HG03571 (cell line): ENCODE measurements at regions not wholly inside any gene's neighbourhood (a gene's known extent, or its start where the extent isn't known, plus 50 kb on each side); places are given as distances from the start of the nearest gene placed in this dataset.
"Not testable (repeated sequence)": the region's sequence is repeated elsewhere in the genome, so short reads cannot be mapped to it uniquely, and the experiment has no call there.

Experiments used
- ATAC-seq: cut with Tn5 transposase; IDR thresholded peaks from one replicate; pipeline ENCODE4 v1.9.1; 2021; ENCODE audit not compliant: unreplicated experiment

DNA sequence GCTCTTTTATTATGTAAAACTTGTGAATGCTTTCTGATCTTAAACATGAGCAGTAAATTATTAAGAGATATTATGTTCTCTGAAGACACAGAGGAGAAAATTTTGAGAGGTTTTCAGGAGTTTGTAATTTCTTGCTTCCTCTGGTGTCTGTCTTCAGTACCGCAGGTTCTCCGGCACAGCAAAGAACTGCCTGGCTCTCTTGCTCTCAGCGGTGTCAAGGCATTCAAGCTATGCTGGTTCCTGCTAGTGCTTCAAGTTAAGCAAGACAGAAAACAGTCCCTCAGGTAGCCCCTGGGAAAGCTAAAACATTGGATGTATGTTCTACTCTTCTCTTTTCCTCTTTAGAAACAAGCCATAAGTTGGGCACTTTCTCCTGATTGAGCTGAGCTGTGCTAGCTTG lies 120.2 kb upstream of the CENPE start:
- ATAC-seq = no peak

GRCh38 chr4:103308248-103308561 lies 110.1 kb upstream of the CENPE start:
- no peak for ATAC-seq

GRCh38 chr4:103307453-103308247 lies 109.5 kb upstream of the CENPE start:
- no peak for ATAC-seq

GRCh38 chr4:103306870-103307375 lies 108.8 kb upstream of the CENPE start:
- no peak for ATAC-seq

GRCh38 chr4:103305355-103305754 lies 107.2 kb upstream of the CENPE start:
- no peak for ATAC-seq

DNA sequence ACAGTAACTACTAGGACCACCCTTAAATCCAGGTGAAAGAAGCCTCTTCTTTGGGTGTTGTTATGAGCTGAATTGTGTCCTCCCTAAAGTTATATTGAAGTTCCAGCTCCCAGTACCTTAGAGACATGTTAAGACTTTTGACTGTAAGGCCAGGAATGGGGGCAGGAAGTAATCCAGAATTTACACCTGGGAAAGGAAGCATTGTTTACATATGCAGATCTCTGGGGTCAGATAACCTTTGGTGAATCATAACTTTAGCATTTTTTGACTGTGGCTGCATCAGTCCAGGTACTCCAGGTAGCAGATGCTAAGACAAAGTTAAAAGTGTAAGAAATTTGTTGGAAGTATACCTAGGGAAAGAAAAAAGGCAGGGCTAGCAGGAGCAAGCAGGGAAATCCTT lies 104.9 kb upstream of the CENPE start:
- ATAC-seq = no peak

GRCh38 chr4:103292959-103293358 lies 94.8 kb upstream of the CENPE start:
- ATAC-seq = no peak

DNA sequence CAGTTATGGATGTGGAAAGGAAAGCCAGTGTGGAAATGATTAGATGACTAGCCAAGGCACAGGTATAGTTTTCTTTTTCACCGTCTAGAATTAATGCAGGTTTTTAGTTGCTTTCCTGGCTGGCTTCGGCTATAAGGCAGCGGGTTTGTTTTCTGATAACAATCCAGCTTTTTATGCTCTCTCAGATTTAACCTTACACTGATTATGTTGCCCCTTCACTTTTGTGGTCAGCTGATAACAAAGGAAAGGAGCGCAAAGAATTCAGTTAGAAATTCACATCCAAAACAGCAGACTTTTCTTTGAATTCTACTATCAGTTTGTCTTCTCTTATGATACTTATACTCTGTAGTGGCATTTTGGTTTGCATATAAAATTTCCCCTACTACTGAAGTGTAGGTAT lies 94.2 kb upstream of the CENPE start:
- ATAC-seq = no peak

DNA sequence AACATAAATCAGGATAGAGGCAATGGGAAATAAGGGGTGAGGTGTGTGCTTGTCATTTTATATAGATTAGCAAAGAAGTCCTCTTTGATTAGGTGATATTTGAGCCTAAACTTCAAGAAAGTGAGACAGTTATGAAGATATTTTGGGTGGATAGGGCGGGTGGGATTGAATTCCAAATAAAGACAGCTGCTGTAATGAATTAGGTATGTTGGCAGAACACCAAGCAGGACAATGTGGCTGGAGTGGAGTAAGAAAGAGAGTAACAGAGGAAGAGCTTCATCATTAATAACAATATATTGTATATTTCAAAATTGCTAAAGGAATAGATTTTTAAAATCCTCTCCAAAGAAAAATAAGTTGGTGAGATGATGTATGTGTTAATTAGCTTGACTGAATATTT lies 91.0 kb upstream of the CENPE start:
- ATAC-seq = no peak

- no peak for ATAC-seq
These were observed 74.0 kb upstream of the CENPE start for GRCh38 chr4:103272174-103272573.

DNA sequence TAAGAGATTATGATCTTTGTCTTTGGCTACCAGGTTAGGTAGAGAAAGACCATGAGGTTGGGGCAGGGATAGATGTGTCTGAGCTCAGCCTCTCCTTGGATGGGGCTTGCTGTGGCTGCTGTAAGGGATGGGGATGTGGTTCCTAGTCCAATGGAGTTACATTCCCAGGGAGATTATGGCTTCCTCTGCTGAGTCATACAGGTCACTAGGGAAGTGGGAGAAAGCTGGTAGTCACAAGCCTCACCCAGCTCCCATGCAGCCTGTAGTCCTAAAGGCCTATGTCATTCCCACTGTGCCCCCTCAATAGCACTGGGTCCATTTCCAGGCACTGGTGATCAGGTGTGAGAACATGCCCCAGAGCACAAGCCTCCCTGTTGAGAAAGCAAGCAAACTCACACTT lies 70.6 kb upstream of the CENPE start:
- ATAC-seq = no peak

DNA sequence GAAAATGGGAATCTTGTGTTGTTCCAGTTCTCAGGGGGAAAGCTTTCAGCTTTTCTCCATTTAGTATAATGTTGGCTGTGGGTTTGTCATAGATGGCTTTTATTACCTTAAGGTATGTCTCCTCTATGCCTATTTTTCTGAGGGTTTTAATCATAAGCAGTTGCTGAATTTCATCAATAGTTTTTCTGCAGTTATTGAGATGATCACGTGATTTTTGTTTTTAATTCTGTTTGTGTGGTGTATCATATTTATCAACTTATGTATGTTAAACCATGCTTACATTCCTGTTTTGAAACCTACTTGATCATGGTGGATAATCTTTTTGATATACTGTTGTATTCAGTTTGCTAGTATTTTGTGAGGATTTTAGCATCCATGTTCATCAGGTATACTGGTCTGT lies 66.8 kb upstream of the CENPE start:
- ATAC-seq = no peak

- ATAC-seq = not testable (repeated sequence)
These were observed 57.9 kb upstream of the CENPE start for GRCh38 chr4:103256068-103256467.
